ENCODE measurements at regions not wholly inside any gene's neighbourhood (a gene's known extent, or its start where the extent isn't known, plus 50 kb on each side); places are given as distances from the start of the nearest gene placed in this dataset.
"Not testable (repeated sequence)": the region's sequence is repeated elsewhere in the genome, so short reads cannot be mapped to it uniquely, and the experiment has no call there.

DNA sequence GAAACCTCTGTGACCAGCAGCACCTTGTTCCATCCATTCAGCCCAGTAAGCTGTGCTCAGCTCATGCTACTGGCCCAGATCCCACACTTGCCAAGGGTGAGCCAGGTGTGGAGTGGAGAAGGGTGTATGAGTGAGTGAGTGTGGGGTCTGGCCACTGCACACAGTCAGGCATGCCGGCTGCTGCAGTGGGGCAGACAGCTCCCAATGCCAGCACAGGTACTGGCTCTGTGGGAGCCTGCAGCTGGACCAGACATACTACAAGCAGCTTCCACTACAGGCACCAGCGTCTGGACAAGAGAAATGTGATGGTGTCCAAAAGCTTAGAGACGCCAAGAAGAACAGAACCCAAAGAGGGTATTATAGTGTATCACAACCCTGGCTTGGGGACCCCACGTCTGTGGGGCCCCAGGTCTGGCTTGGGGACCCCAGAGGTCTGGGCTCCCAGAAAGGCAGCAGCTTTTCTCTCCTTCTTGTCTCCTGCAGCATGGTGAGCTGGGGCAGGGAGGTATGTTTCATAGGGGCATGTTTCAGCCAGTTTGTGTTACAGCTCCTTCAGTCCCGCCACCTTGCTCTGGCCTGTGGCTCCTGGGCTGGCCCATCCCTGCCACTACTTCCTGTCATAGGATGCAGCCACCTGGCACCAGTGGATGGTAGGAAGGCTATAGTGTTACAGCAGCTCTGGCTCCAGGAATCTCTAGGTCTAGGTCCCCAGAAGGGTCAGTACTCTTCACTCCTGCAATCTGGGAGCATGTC lies 152.4 kb upstream of the HSF2 start:
- in situ Hi-C loops (cut with HindIII; ENCODE audit: low pct_unique_long_range_greater_than_20kb, low sequenced_read_pairs) = no loop called here
- no peak for DNase-seq (ENCODE audit: low read depth)

DNA sequence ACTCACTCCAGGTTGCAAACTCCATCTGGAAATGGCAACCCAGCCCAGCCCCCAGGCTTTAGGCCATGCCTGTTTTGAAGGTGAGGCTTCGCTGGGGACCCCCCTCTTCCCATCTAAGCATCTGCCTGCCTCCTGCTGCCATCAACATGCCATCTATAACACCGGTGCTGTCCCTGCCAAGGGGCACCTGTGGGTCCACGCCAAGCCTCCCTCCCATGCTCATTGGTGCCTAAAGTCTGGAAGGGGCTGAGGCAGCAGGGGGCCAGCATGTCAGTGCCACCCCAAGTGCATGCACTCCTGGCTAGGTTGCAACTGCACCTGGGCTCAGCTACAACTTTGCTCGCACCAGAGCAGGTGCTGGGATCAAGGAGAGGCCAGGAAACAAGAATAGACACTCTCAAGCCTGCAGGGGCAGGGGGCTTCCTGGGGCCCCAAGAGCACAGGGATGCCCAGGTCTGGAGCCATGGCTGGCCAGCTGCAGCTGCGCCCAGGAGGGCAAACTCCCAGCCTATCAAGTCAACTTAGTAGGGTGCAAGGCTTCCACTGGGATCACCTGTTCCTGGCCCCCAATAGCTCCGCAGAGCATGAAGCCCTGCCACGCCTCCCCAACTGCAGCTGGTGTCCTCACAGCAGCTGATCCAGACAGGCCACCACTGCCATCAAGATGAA lies 151.3 kb upstream of the HSF2 start:
- in situ Hi-C loops (cut with HindIII; ENCODE audit: low pct_unique_long_range_greater_than_20kb, low sequenced_read_pairs) = no loop called here
- no peak for DNase-seq (ENCODE audit: low read depth)

DNA sequence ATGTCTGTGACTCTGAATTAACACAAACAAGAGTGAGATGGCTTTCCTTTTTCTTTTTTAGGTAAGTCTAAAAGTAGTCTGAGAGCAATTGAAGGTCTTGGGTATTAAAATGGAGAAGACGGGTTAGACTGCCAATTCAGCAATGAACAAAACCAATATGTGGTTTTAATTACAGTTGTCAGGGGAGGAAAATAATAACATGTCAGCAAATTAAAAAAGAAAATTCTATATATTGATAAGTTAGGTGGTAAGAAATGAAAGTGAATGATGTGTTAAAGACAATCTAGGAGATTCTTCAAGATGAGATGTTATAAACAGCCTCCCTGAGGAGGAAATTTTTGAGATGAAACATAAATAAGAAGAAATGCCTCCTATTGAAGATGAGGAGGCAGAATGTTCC lies 150.6 kb upstream of the HSF2 start:
- in situ Hi-C loops (cut with HindIII; ENCODE audit: low pct_unique_long_range_greater_than_20kb, low sequenced_read_pairs) = no loop called here
- DNase-seq (ENCODE audit: low read depth) = no peak

DNA sequence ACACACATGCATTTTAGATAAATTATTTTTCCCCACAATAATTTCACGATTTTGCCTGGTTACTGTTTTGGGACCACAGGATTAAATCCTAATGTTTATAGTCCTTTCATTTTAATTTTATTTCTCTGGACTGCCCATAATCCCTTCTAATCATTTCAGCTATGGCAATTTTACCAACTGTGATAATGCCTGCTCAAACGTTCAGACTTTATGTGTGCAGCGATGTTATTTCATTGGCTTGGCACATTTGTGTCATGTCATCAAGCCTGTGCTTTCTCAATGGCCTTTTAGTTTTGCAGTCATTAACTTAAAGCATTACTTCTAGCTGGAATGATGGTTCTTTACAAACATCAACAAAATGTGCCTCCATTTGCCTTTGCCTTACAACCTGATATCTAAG lies 140.6 kb upstream of the HSF2 start:
- DNase-seq (ENCODE audit: low read depth) = no peak
- in situ Hi-C loops (cut with HindIII; ENCODE audit: low pct_unique_long_range_greater_than_20kb, low sequenced_read_pairs) = no loop called here

DNA sequence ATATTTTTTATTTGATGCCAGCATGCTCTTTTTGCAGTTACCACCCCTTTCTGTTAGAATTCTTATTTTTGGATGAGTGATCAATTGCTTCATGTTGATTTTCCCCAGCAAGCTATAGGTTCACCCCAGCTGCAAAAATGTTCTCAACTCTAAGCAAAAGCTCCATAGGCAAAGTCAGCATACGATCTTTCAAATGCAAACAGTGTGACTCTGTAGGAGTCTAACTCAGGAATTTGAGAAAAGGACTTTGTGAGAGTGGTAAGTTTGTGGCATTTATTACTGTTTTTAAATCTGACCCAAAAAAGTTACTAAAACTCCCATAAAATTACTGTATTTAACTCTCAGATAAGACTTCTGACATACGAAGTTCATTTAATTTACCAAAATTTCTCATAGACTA lies 134.9 kb upstream of the HSF2 start:
- in situ Hi-C loops (cut with HindIII; ENCODE audit: low pct_unique_long_range_greater_than_20kb, low sequenced_read_pairs) = no loop called here
- DNase-seq (ENCODE audit: low read depth) = no peak

DNA sequence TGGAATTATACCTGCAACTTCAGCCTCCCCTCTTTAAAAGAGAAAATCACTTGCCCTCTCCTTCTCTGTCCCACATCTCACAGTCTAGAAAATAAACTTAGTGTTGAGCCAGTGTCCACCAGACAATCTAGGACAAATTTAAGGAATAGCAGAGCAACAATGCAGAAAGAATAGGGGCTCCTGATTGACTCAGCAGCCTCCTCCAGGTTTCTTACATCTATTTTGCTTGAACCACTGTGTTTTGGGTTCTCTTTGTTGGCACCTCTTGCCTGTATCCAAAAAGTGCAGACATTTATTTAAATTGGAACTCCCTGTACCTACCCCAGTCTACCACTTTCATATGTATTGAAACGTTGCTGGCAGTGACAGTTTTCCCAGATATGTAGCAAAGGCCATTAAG lies 133.7 kb upstream of the HSF2 start:
- no peak for DNase-seq (ENCODE audit: low read depth)
- in situ Hi-C loops (cut with HindIII; ENCODE audit: low pct_unique_long_range_greater_than_20kb, low sequenced_read_pairs) = no loop called here

DNA sequence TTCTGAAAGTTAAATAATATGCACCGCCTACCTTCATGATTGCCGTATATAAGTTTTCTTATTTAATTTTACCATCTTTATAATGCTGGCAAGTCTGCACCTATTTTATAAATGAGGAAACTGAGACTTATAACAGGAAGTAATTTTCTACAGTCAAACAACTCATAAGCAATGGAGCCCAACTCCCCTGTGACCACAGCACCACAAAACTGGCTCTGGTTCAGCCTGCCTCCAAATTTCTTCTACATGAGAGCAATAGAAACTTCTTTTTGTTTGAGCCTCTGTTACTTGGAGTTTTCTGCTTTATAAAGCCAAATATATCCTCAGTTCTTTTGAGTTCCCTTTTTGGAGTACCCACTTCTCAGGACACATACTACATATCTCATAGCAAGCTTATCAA lies 131.1 kb upstream of the HSF2 start:
- in situ Hi-C loops (cut with HindIII; ENCODE audit: low pct_unique_long_range_greater_than_20kb, low sequenced_read_pairs) = no loop called here
- DNase-seq (ENCODE audit: low read depth) = no peak

DNA sequence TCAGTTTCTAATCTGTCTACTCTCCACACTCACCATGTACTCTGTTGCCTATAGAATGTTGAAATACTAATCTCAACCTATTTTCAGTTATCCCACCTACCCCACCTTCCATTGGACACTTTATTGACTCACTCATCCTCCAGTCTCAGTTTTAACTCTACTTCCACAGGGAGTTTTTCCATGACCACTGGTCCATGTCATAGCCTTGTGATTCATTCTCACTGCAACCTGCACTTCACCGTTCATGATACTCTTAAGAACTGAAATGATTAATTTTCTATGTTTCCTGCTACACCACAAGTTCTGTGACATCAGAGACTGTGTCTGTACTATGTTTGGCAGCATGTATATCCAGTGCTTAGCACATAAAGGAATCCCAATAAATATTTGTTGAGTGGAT lies 122.8 kb upstream of the HSF2 start:
- in situ Hi-C loops (cut with HindIII; ENCODE audit: low pct_unique_long_range_greater_than_20kb, low sequenced_read_pairs) = no loop called here
- DNase-seq (ENCODE audit: low read depth) = peak; percentile 42

DNA sequence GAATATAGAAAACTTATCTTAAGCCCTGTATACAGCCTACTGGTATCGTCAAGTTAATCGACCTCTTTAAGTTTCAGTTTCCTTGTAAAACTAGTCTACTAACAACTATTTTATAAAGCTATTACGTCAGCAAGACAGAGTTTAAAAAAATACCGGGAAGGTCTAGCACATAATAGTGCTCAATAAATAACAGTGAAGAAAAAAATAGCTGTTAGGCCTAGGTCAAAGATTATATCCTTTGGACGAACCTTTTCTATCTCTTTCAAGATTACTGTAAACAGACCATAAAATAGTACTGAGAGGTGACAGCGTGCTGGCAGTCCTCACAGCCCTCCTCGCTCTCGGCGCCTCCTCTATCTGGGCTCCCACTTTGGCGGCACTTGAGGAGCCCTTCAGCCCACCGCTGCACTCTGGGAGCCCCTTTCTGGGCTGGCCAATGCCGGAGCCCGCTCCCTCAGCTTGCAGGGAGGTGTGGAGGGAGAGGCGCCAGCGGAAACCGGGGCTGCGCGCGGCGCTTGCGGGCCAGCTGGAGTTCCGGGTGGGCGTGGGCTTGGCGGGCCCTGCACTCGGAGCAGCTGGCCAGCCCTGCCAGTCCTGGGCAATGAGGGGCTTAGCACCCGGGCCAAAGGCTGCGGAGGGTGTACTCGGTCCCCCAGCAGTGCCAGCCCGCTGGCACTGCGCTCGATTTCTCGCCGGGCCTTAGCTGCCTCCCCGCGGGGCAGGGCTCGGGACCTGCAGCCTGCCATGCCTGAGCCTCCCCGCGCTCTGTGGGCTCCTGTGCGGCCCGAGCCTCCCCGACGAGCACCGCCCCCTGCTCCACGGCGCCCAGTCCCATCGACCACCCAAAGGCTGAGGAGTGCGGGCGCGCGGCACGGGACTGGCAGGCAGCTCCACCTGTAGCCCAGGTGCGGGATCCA lies 119.1 kb upstream of the HSF2 start:
- in situ Hi-C loops (cut with HindIII; ENCODE audit: low pct_unique_long_range_greater_than_20kb, low sequenced_read_pairs); DNase-seq (ENCODE audit: low read depth): not testable (repeated sequence)

DNA sequence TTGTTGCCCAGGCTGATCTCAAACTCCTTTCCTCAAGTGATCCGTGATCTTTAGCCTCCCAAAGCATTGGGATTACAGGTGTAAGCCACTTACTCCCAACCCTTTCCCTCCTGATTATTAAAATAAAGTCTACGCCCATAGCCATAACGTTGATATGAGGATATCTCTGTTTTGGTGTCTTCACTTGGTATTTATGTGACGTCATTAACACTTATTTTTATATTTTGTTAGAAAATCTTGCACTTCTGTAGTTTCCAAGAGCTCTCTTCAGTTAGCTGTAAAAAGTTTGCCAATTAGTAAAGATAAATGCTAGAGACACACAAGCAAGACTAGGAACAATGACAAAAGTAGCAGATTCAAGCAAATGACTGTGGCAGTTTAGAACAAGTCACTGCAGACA lies 115.6 kb upstream of the HSF2 start:
- no peak for DNase-seq (ENCODE audit: low read depth)
- in situ Hi-C loops (cut with HindIII; ENCODE audit: low pct_unique_long_range_greater_than_20kb, low sequenced_read_pairs) = no loop called here

DNA sequence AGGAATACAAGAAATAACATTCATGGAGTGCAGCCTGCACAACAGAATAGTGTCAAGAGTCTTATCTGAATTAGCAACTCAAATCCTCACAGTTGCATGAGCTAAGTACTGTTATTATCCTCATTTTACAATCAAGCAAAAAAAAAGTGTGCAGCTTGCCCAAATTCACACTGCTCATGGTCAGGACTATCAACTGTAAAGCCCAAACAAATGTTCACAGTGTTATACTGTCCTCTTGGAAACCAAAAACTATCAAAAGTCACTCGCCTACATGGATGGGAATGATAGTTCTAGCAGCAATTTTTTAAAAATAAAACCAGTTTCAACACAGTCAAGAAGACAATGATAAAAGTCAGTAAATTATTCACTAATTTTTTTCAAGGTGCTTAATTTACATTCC lies 114.6 kb upstream of the HSF2 start:
- DNase-seq (ENCODE audit: low read depth) = no peak
- in situ Hi-C loops (cut with HindIII; ENCODE audit: low pct_unique_long_range_greater_than_20kb, low sequenced_read_pairs) = no loop called here

DNA sequence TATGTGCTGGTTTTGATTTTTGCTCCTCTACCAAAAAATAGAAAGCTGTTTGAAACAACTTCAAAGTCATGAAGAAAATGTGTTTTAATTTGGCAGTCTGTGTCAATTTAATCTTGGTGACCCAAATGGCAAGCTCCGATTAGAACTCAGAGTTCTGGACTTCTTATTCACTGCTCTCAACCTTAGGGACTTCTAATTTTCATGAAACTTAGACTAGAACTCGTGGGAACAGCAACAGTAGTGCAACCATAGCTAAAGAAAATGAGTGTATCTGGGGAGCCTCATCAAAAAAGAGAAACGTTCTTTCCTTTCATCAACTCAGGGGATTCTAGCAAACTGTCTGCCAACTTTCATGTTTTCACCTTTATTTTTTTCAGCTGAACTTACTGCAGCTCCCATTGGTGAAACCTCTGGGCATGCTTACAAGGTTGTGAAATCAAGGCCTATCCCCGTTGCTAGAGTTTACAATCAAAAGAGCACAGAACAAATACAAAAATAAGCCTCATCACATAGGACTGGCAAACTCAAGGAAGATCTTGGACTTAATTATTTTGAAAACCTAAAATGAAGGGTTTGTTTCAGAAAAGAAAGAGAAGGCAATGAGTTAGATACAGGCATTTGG lies 114.0 kb upstream of the HSF2 start:
- in situ Hi-C loops (cut with HindIII; ENCODE audit: low pct_unique_long_range_greater_than_20kb, low sequenced_read_pairs) = no loop called here
- DNase-seq (ENCODE audit: low read depth) = no peak

DNA sequence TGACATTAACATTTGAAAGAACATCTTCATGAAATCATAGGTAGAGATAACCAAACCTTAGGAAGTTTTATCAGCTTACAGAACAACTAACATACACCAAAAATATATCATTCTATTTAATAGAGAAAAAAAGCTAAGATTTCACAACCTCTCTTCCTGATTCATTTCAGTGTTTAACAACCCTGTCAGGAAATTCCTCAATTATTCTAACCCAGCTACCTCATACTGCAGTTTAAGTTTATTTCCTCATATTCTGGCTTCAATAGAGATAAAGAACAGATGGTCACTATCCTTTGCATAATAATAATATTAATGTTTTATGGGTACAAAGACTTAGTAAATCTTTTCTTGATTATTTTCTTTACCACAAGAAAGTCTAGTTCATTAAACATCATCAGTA lies 112.9 kb upstream of the HSF2 start:
- in situ Hi-C loops (cut with HindIII; ENCODE audit: low pct_unique_long_range_greater_than_20kb, low sequenced_read_pairs) = no loop called here
- no peak for DNase-seq (ENCODE audit: low read depth)

DNA sequence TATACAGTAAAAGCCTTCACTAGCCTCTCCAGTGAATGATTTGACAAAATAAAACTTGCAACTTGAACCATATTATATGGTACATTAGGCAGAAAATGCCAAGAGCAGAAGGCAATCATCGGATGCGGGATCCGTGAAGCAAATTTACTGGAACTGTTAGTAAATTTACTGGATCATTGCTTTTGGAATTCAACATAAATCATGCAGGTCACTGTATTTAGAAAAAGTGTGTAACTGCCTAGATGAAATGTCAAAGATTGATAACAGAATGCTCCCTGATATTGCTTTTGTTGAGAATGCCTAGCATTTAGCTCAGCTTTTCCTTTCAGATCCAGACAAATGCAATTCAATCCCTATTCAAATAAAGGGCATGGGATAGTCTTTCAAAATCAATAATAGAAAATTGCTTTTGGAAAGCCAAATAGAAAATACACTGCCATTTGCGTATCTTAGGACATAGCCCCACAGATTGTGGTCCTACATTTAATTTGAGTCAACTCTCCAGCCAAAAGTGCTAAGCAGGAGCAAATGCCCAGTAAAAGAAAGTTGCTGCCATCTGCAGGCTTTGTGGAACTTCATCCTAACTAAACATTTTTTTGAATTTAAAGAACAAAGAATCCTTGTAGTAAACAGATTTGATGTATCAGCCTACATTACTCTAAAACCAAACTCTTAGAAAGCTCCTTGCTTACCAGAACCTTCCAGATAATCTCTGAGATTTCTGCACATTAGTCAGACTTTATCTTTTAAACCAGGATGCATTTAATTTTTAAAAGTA lies 109.5 kb upstream of the HSF2 start:
- peak; percentile 18 for DNase-seq (ENCODE audit: low read depth)
- in situ Hi-C loops (cut with HindIII; ENCODE audit: low pct_unique_long_range_greater_than_20kb, low sequenced_read_pairs) = no loop called here

DNA sequence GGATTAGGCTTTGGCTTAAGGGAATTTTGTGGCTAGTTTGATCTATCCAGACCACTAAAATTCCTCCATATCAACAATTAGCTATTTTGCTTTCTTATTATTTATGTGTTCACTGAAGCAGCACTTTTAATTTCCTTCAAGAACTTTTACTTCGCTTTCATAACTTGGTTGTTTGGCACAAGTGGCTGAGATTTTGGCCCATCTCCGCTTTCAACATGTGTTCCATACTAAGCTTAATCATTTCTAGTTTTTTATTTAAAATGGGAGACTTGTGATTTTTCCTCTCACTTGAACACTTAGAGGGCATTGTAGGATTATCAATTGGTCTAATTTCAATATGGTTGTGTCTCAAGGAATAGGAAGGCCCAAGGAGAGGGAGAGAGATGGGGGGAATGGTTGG lies 102.4 kb upstream of the HSF2 start:
- in situ Hi-C loops (cut with HindIII; ENCODE audit: low pct_unique_long_range_greater_than_20kb, low sequenced_read_pairs) = no loop called here
- DNase-seq (ENCODE audit: low read depth) = no peak

DNA sequence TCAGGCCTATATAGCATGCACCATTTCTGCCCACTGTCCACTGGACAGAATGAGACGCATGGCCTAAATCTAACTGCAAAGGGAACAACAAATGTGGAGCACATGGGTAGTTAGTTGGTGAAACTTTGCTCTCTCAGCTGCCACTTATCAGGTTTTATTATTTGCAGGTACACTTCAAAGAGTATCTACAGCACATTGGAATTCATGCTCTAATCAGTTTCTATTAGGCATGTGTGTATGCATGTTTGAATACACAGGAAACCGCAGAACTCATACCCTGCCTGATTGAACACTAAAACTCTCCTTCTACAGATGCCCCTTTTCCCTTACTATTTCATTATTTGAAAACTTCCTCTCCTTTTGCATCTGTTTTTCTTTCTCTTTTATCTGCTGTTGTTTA lies 97.4 kb upstream of the HSF2 start:
- no peak for DNase-seq (ENCODE audit: low read depth)
- in situ Hi-C loops (cut with HindIII; ENCODE audit: low pct_unique_long_range_greater_than_20kb, low sequenced_read_pairs) = no loop called here

DNA sequence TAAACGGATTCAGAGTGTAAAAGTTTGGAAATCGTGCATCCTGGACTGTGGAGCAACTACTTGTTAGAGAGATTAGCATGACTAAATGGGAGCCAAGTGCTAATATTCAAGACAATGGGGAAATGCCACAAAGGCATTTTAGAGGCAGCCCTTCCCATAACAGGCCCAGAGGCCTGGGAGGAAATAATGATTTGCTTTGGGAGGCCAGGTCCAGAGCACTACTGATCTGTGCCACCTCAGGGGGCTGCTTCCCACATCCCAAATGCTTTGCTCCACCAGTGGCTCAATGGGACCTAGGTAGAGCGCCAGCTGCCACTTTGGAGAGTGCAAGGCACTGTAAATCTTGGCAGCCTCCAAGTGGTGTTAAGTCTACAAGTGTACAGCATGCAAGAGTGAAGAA lies 91.9 kb upstream of the HSF2 start:
- no peak for DNase-seq (ENCODE audit: low read depth)
- in situ Hi-C loops (cut with HindIII; ENCODE audit: low pct_unique_long_range_greater_than_20kb, low sequenced_read_pairs) = no loop called here

DNA sequence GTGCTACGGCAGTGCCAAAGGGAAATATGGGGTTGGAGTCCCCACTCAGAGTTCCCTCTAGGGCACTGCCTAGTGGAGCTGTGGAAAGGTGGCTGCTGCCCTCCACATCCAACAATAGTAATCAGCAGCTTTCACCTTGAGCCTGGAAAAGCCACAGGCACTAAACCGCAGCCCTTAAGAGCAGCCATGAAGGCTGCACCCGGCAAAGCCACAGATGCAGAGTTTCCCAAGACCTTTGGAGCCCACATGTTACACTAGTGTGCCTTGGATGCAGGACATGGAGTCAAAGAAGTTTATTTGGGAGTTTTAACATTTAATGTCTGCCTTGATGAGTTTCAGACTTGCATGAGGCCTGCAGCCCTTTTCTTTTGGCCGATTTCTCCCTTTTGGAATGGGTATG lies 91.4 kb upstream of the HSF2 start:
- in situ Hi-C loops (cut with HindIII; ENCODE audit: low pct_unique_long_range_greater_than_20kb, low sequenced_read_pairs) = no loop called here
- no peak for DNase-seq (ENCODE audit: low read depth)
